Sciatic nerve (tissue), 2 donors: ENCODE measurements at regions not wholly inside any gene's neighbourhood (a gene's known extent, or its start where the extent isn't known, plus 50 kb on each side); places are given as distances from the start of the nearest gene placed in this dataset.
"Not testable (repeated sequence)": the region's sequence is repeated elsewhere in the genome, so short reads cannot be mapped to it uniquely, and the experiment has no call there.

Experiments used
- ATAC-seq: fragments of 200-7000 bp; cut with Tn5 transposase; one replicate; pipeline ENCODE4 v1.9.1; 2020; ENCODE audit warnings: mild to moderate bottlenecking, moderate library complexity
- DNase-seq: peaks from one replicate; pipeline ENCODE4 v3.0.0-alpha.2; 2020; ENCODE audit warnings: low spot score
- intact Hi-C: fragments of 100-400 bp; cut with DNase I; formaldehyde crosslinking; loops from one replicate; pipeline ENCODE4 v1.14.2; 2022
- donor health status: DM: no; HTN: no; CAD: no.
- donor health status: DM: no; HTN: no; CAD: no.

DNA sequence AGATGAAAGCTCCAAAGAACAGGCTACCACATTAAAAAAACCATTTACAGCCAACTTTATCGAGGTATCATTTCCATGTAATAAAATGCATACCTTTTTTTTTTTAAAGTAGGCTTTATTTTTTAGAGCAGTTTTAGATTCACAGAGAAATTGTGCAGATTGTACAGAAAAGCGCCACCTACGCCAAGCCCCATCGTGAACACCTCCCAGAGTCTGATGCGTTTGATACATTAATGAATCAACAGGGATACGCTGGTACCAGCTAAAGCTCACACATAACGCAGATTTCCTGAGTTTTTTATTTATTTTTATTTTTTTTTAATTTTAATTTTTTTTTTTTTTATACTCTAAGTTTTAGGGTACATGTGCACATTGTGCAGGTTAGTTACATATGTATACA is 129.9 kb downstream of the KIF26A start:
- no peak for ATAC-seq
- intact Hi-C loops = no loop called here
- DNase-seq = no peak

DNA sequence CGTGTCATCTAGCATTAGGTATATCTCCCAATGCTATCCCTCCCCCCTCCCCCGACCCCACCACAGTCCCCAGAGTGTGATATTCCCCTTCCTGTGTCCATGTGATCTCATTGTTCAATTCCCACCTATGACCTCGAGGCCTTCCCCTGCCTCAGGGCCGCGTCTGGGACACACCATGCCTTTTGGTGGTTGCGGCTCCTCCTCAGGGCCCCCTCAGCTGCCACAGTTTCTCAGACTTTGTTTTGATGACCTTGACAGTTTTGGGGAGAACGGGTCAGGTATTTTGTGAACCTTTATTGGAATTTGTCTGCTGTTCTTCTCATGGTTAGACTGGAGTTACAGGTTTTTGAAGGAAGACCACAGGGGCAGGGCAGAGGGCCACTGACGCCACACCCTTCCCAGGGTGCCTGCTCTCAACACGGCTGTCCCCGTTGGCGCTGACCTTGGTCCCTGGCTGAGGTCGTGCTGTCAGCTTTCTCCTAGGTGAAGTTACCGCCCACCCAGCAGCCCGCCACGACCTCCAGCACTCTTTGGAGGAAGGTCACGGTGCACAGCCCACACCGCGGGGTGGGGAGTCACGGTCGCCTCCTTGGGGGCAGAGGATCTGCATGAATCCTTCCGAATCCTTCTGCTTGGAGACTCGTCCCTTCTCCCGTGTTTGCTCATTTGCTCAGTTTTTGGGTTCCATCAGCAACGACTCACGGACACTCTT is 130.5 kb downstream of the KIF26A start:
- intact Hi-C loops = no loop called here
- peak; percentile 53 for DNase-seq
- ATAC-seq = no peak

GRCh38 chr14:104269511-104270241 is 131.3 kb downstream of the KIF26A start:
- ATAC-seq, intact Hi-C loops: not testable (repeated sequence)
- peak; percentile 35 for DNase-seq

- DNase-seq = no peak
- ATAC-seq = no peak
- intact Hi-C loops = no loop called here
Observed at GRCh38 chr14:104271391-104271790, 133.0 kb downstream of the KIF26A start.

GRCh38 chr14:104274806-104275205 is 136.4 kb downstream of the KIF26A start:
- ATAC-seq = no peak
- DNase-seq = no peak
- intact Hi-C loops = no loop called here

- peak; percentile 50 for DNase-seq
- no peak for ATAC-seq
- intact Hi-C loops = no loop called here
Observed at GRCh38 chr14:104277416-104278213, 139.2 kb downstream of the KIF26A start.

- DNase-seq (no peak), ATAC-seq (no peak)
- intact Hi-C loops = no loop called here
Observed at GRCh38 chr14:104278214-104278534, 139.8 kb downstream of the KIF26A start.

DNA sequence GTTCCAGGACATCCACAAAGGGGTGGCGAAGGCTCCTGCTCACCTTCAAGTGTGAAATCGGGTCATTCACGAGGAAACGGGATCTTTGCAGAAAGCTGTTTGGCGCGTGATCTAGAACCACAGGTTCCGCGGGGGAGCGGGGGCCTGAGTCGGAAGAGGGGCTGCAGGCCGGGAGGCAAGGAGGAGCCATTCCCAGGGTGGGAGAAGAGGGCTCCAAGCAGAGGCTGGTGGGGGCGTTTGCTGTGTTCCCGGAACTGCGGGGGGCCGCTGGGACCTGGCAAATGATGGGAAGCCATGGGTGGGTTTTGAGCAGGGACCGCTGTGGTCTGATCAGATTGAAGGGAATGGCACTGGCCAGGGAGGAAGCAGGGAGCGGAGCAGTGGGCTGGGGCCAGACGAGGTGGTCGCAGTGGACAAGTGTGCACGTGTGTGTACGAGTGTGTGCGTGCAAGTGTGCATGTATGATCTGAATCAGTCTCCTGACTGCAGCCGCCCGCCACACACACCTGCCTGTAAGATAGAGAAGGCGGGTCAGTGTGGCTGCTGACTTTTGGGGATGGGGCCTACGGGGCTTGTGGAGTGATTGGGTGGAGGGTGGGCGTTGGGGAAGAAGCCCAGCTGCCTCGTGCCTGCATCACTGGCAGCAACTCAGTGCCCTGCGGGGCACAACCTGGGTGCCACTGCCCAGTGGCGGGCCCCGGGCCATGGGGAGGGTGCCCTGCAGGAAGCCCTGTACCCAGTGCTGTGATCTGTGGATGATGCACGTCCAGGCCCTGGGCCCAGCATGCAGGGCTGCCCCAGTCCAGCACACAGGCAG is 141.9 kb downstream of the KIF26A start:
- ATAC-seq (no peak), DNase-seq (peak; percentile 43)
- intact Hi-C loops = no loop called here

DNA sequence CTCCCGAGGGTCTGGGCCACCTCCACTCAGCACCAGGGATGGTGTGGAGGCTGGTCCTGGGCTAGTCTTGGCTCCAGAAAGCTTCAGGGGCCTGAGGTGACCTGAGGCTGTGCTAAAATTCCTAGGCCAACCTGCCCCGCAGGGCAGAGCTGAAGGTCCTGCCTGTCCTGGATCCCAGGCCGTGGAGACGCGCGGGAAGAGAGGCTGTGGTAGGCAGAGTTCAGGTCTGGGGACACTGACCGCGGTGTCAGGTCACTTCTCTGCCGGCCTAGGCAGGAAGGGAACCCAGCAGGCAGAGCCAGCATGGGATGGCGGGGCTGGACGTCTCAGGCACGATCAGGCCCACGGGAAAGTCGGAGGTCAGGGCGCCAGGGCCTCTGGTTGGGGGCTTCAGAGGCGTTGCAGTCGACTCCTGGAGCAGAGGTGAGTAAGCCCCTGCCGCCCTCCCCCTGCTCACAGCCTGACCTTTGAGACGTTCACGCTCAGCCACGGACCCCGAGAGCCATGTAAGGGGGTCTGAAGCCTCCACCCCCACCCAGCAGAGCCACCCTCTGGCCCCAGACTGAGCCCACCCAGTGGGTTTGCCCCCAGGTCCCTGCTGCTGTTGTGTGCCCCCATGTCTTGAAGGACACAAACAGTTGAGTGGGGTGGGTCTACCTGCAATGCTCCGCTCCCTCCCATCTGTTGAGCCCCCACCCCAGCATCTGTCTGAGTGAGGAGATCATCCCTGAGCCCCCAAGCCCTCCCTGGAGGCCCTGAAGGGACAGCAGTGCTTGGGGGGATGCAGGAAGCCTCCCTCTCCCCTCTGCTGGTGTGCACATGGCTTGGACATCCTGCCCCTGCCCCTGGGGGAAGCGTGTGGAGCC is 142.7 kb downstream of the KIF26A start:
- intact Hi-C loops = no loop called here
- no peak for ATAC-seq
- peak; percentile 48 for DNase-seq

- peak; percentile 30 for DNase-seq
- no peak for ATAC-seq
- intact Hi-C loops = no loop called here
Observed at GRCh38 chr14:104281768-104282301, 143.4 kb downstream of the KIF26A start.

GRCh38 chr14:104282332-104283196 is 144.2 kb downstream of the KIF26A start:
- ATAC-seq (no peak), DNase-seq (peak; percentile 50)
- intact Hi-C loops = no loop called here

DNA sequence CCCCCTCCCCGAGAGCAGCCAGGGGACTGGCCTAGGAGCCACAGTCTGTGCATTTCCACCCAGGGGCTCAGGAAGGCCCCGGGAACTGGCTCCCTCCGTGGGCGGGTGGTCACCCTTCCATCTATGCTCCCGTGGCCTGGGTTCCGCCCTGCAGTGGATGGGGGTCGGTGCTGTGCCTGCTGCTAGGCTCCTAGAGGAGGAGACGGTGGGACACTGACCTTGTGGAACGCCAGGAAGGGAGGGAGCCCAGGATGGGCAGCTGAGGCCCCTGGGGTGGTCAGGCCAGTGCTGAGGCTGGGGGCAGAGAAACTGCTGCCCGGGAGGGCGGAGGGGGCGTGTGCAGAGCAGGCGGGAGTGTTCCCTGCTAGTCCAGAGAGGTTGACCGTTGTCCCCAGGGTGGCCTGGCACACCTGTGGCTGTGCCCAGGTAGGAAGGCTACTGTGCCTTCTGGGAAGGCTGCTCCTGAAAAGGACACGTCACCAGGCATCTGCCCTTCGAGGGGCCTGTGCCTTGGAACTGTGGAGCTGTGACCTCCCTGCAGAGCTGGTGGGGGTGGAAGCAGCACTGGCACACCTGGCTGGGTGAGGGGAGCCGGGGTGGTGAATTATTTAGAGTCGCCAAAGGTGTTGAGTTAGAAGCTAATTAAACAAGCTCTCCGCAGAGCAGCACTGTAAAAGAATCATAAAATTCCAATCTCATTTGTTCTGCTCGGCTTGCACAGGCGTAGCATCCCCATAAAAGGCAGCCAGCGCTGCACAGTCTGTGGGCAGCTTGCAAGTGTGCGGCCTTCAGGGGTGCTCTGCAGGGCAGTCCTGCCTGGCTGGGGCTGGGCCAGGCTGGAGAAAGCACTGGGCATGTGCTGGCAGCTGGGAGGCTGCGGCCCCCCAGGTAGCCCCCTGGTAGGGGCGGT is 145.1 kb downstream of the KIF26A start:
- peak; percentile 37 for DNase-seq

DNA sequence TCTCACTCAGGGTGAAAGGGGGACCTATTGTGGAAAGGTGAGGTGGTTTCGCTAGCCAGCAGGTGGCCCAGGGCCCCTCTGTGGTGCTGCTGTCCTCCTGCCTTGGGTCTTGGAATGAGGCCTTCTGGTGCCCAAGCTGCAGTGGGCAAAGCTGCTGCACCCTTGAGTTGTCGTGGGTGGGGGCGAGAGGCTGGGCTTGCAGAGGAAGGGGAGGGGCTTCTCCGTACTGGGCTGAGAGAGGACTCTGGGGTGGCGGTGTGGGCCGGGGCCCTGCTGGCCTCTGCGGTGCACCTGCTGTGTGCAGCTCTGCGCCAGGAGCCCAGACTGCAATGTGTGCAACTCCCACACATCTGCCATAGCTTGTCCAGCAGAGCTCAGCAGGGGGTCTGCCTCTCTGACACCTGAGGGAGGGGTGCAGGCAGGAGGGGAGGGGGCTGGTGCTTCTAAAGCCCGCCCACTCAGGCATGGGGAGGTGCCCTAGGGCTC is 145.8 kb downstream of the KIF26A start:
- DNase-seq (peak; percentile 36), ATAC-seq (no peak)
- intact Hi-C loops = no loop called here

More for the DNA sequence above, 145.1 kb downstream of the KIF26A start:
- ATAC-seq = no peak
- intact Hi-C loops = no loop called here

DNA sequence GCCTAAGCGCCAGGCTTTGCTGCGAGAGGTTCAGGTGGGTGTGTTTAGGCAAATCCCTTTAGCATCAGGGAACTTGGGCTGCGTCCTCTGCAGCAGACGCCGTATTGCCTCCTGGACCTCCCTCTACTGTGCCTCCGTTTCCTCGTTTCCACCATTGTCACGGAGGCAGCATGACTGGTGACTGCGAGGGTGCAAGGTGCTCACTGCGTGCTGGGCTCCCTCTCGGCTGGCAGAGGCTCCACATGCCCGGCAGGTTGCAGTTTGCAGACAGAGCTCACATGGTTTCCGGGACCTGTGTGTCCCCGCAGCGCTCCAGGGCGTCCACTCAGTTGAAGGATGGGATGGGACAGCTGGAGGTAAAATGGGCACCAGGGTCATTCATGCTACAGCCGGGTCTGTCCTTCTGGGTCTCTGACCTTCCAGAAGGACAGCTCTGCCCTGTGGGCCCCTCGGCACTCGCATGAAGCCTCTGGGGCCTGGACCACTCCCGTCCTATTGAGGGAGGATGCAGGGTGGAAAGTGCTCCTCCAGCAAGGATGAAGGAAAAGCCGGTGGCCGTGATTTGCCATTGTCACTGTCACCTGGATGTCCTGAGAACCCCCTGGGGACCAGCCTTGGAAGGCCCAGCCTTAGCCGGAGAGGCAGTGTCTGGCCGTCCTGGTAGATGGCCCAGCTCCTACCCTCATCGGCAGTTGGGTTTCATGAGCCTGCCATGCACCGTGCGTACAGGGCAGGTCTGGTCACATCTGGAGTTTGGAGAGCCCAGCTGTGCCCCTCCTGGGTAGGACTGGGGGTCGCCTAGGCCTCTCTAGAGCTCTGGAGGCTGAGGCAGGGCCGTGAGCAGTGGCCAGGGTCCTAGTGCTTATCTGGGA is 146.5 kb downstream of the KIF26A start:
- DNase-seq (peak; percentile 49), ATAC-seq (no peak)
- intact Hi-C loops = no loop called here

DNA sequence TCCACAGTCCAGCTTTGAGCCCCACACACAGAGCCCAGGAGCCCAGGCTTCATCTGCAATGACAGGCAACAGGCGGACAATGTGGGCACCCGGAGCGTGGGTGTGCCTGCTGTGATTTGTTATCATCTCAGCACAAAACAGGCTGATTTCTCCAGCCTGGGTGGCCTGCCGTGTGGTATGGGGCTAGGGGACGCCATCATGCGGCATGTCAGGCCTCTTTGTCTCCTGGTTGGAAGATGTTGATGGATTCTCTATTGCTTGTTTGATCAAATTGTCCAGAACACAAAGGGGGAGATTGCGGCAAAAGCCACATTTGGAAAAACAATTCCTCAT is 147.1 kb downstream of the KIF26A start:
- intact Hi-C loops = no loop called here
- DNase-seq (no peak), ATAC-seq (no peak)
